Neural cell (in vitro differentiated cells): ENCODE measurements at regions not wholly inside any gene's neighbourhood (a gene's known extent, or its start where the extent isn't known, plus 50 kb on each side); places are given as distances from the start of the nearest gene placed in this dataset.

Experiments
- EP300 ChIP-seq: fragments of 450-650 bp; conservative IDR thresholded peaks from 2 replicates; pipeline ENCODE4 v1.6.1; 2014; ENCODE audit warnings: antibody characterized with exemption, mild to moderate bottlenecking, moderate library complexity; ENCODE audit not compliant: poor library complexity, severe bottlenecking
- EZH2 ChIP-seq: fragments of 200-600, 300-800 bp; shearing (Covaris generic), sonication (generic); IDR thresholded peaks from 2 replicates; pipeline ENCODE4 v1.6.1; 2014; ENCODE audit warnings: antibody characterized with exemption, low read length, borderline replicate concordance, mild to moderate bottlenecking; ENCODE audit not compliant: insufficient read depth, poor library complexity, severe bottlenecking
- MXI1 ChIP-seq: fragments of 450-650 bp; conservative IDR thresholded peaks from 2 replicates; pipeline ENCODE4 v1.6.1; 2014; ENCODE audit warnings: antibody characterized with exemption, mild to moderate bottlenecking; ENCODE audit not compliant: poor library complexity, severe bottlenecking
- POLR2AphosphoS5 ChIP-seq: IDR thresholded peaks from 2 replicates; pipeline ENCODE4 v1.6.1; 2012
- RAD21 ChIP-seq: fragments of 450-650 bp; conservative IDR thresholded peaks from 2 replicates; pipeline ENCODE4 v1.6.1; 2014; ENCODE audit warnings: antibody characterized with exemption, mild to moderate bottlenecking, moderate library complexity
- SMC3 ChIP-seq: fragments of 450-650 bp; conservative IDR thresholded peaks from 2 replicates; pipeline ENCODE4 v1.6.1; 2014; ENCODE audit warnings: antibody characterized with exemption, mild to moderate bottlenecking, moderate library complexity; ENCODE audit not compliant: poor library complexity
- TAF1 ChIP-seq: IDR thresholded peaks from 2 replicates; pipeline ENCODE4 v1.6.1; 2012; ENCODE audit warnings: low read depth
- TF ChIP-seq, protein P1 (sequence below): fragments of 450-650 bp; IDR thresholded peaks from 2 replicates; pipeline ENCODE4 v1.5.1; 2014; ENCODE audit warnings: antibody characterized with exemption, mild to moderate bottlenecking, moderate library complexity; ENCODE audit not compliant: poor library complexity, severe bottlenecking
- TF ChIP-seq, protein P2 (sequence below): IDR thresholded peaks from 2 replicates; pipeline ENCODE4 v1.6.1; 2012; ENCODE audit warnings: borderline replicate concordance

DNA sequence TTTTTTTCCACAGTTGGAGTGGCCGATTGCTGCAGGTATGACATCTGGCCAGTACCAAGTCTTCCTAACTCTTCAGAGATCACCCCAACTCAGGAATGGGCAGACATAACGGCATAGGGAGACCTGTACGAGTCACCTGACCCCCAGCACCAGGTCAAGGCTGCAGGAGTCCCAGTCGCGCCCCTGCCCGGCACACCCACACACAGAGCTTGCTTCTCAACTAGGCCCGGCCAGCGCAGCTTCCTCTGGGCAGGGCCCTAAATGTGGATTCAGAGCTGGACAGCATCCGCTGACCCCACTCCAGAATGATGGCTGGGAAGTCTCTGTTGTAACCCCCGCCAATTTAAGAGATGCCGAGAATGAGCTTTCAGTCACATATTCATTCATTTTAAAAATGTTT, 58.8 kb upstream of the CLDN14 start:
- TF ChIP-seq, protein P1, sequence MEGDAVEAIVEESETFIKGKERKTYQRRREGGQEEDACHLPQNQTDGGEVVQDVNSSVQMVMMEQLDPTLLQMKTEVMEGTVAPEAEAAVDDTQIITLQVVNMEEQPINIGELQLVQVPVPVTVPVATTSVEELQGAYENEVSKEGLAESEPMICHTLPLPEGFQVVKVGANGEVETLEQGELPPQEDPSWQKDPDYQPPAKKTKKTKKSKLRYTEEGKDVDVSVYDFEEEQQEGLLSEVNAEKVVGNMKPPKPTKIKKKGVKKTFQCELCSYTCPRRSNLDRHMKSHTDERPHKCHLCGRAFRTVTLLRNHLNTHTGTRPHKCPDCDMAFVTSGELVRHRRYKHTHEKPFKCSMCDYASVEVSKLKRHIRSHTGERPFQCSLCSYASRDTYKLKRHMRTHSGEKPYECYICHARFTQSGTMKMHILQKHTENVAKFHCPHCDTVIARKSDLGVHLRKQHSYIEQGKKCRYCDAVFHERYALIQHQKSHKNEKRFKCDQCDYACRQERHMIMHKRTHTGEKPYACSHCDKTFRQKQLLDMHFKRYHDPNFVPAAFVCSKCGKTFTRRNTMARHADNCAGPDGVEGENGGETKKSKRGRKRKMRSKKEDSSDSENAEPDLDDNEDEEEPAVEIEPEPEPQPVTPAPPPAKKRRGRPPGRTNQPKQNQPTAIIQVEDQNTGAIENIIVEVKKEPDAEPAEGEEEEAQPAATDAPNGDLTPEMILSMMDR, result no peak
- TF ChIP-seq EZH2 (no peak), RAD21 (no peak), POLR2AphosphoS5 (no peak), EP300 (no peak), SMC3 (no peak), TAF1 (no peak), MXI1 (no peak)
- TF ChIP-seq, protein P2, sequence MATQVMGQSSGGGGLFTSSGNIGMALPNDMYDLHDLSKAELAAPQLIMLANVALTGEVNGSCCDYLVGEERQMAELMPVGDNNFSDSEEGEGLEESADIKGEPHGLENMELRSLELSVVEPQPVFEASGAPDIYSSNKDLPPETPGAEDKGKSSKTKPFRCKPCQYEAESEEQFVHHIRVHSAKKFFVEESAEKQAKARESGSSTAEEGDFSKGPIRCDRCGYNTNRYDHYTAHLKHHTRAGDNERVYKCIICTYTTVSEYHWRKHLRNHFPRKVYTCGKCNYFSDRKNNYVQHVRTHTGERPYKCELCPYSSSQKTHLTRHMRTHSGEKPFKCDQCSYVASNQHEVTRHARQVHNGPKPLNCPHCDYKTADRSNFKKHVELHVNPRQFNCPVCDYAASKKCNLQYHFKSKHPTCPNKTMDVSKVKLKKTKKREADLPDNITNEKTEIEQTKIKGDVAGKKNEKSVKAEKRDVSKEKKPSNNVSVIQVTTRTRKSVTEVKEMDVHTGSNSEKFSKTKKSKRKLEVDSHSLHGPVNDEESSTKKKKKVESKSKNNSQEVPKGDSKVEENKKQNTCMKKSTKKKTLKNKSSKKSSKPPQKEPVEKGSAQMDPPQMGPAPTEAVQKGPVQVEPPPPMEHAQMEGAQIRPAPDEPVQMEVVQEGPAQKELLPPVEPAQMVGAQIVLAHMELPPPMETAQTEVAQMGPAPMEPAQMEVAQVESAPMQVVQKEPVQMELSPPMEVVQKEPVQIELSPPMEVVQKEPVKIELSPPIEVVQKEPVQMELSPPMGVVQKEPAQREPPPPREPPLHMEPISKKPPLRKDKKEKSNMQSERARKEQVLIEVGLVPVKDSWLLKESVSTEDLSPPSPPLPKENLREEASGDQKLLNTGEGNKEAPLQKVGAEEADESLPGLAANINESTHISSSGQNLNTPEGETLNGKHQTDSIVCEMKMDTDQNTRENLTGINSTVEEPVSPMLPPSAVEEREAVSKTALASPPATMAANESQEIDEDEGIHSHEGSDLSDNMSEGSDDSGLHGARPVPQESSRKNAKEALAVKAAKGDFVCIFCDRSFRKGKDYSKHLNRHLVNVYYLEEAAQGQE, result no peak
